Activated CD8-positive, alpha-beta memory T cell treated with anti-CD3 and anti-CD28 coated beads for 4 hours (primary cell): ENCODE measurements at regions not wholly inside any gene's neighbourhood (a gene's known extent, or its start where the extent isn't known, plus 50 kb on each side); places are given as distances from the start of the nearest gene placed in this dataset.

Experiments used
- DNase-seq, 2 donors: peaks; one replicate each; pipeline ENCODE4 v3.0.0-alpha.2; 2020; ENCODE audit warnings: low read depth in 2 of 2

- no peak for DNase-seq
These were observed 361.7 kb upstream of the PKDCC start for GRCh38 chr2:41686156-41686555.

GRCh38 chr2:41691561-41691960 lies 356.3 kb upstream of the PKDCC start:
- DNase-seq: no peak

- no peak for DNase-seq
These were observed 353.2 kb upstream of the PKDCC start for GRCh38 chr2:41694536-41695049.

GRCh38 chr2:41695198-41696113 lies 352.4 kb upstream of the PKDCC start:
- no peak for DNase-seq

- DNase-seq: no peak
These were observed 350.4 kb upstream of the PKDCC start for GRCh38 chr2:41697389-41697788.

GRCh38 chr2:41698678-41699422 lies 349.0 kb upstream of the PKDCC start:
- DNase-seq: no peak

GRCh38 chr2:41701231-41701630 lies 346.6 kb upstream of the PKDCC start:
- no peak for DNase-seq

GRCh38 chr2:41703123-41703522 lies 344.7 kb upstream of the PKDCC start:
- DNase-seq: no peak

GRCh38 chr2:41705634-41706033 lies 342.2 kb upstream of the PKDCC start:
- DNase-seq: no peak

- DNase-seq: no peak
These were observed 341.5 kb upstream of the PKDCC start for GRCh38 chr2:41706286-41706685.

GRCh38 chr2:41707790-41708451 lies 339.9 kb upstream of the PKDCC start:
- no peak for DNase-seq

- DNase-seq: no peak
These were observed 337.9 kb upstream of the PKDCC start for GRCh38 chr2:41709702-41710599.

GRCh38 chr2:41710944-41711343 lies 336.9 kb upstream of the PKDCC start:
- DNase-seq: no peak

- DNase-seq: no peak
These were observed 336.1 kb upstream of the PKDCC start for GRCh38 chr2:41711736-41712135.

- no peak for DNase-seq
These were observed 331.3 kb upstream of the PKDCC start for GRCh38 chr2:41716497-41716896.

GRCh38 chr2:41717839-41718238 lies 330.0 kb upstream of the PKDCC start:
- DNase-seq: no peak

GRCh38 chr2:41718705-41719104 lies 329.1 kb upstream of the PKDCC start:
- DNase-seq: no peak

- DNase-seq: no peak
These were observed 328.1 kb upstream of the PKDCC start for GRCh38 chr2:41719756-41720155.

- no peak for DNase-seq
These were observed 327.2 kb upstream of the PKDCC start for GRCh38 chr2:41720331-41721251.
